ENCODE measurements at regions not wholly inside any gene's neighbourhood (a gene's known extent, or its start where the extent isn't known, plus 50 kb on each side); places are given as distances from the start of the nearest gene placed in this dataset.

GRCh38 chr6:157746897-157747296 lies 76.1 kb upstream of the SNX9 start:
- H2BK120ac ChIP-seq (replicated peaks; ENCODE audit: low read depth, low read length) = no peak overlapping the region
- ChIA-PET CTCF (ENCODE audit: partially characterized antibody) (no interaction called here), POLR2A (ENCODE audit: partially characterized antibody) (no interaction called here)
- DNase-seq (ENCODE audit: low read depth in 1 of 2, low spot score in 2 of 2) (no peak), FAIRE-seq (no peak)
- no peaks in the 10 kb centered on the region for H4K20me1 ChIP-seq (replicated peaks in 1 of 2; ENCODE audit: control insufficient read depth in 1 of 2, insufficient read depth in 2 of 2, low read length in 2 of 2)
- peaks cover 0 to 6% (median 4%) of the 10 kb centered on the region in 4 experiments; a peak in 4 of 7 replicates for H3K4me1 ChIP-seq (replicated peaks in 1 of 4; ENCODE audit: control insufficient read depth in 3 of 4, insufficient read depth in 4 of 4, low read length in 3 of 4)
- no peak overlapping the region for H3K18ac ChIP-seq (ENCODE audit: extremely low read depth, low read length)
- WGBS, 2 experiments (ENCODE audit: extremely low coverage in 1 of 2, insufficient coverage in 1 of 2, insufficient read length in 1 of 2, insufficient replicate concordance in 2 of 2, low coverage in 1 of 2, low lambda C conversion rate in 2 of 2, missing lambda C conversion rate in 1 of 2) = 92% methylated on average over 8 of the region's 8 CpGs; no CpG with 5 or more reads in 1 of the 2 experiments
- no peak overlapping the region for H3K27ac ChIP-seq (ENCODE audit: low read depth, low read length)
- H4K5ac ChIP-seq (ENCODE audit: insufficient read length, low read depth, low read length) = no peak overlapping the region
- no peak overlapping the region for H2BK15ac ChIP-seq (ENCODE audit: low read length)
- no peak overlapping the region for H2BK5ac ChIP-seq (ENCODE audit: low read depth, low read length)
- H3K4me3 ChIP-seq (ENCODE audit: extremely low read depth in 1 of 4, insufficient read depth in 2 of 4, low read depth in 3 of 4, low read length in 4 of 4) = no peak overlapping the region
- H4K91ac ChIP-seq (replicated peaks; ENCODE audit: insufficient read length, low read length) = no peak overlapping the region
- H3K79me1 ChIP-seq (ENCODE audit: low read depth, low read length) = no peaks in the 10 kb centered on the region
- no peaks in the 10 kb centered on the region for H3K36me3 ChIP-seq (ENCODE audit: control insufficient read depth in 2 of 4, insufficient read depth in 4 of 4, low read length in 3 of 4)
- no peak overlapping the region for H3K23ac ChIP-seq (ENCODE audit: insufficient read length)
- H2AFZ ChIP-seq (ENCODE audit: low read length) = no peak overlapping the region
- H3K14ac ChIP-seq (ENCODE audit: insufficient read length) = no peak overlapping the region
- H2BK20ac ChIP-seq (ENCODE audit: low read length) = no peak overlapping the region
- H3K56ac ChIP-seq (replicated peaks; ENCODE audit: insufficient read length, low read depth, low read length) = no peak overlapping the region
- H4K8ac ChIP-seq (ENCODE audit: extremely low read depth, insufficient read depth, low read length) = no peak overlapping the region
- H3K4me2 ChIP-seq (ENCODE audit: insufficient read depth in 1 of 2, low read depth in 2 of 2, low read length in 2 of 2) = no peak overlapping the region
- no peaks in the 10 kb centered on the region for H3K23me2 ChIP-seq (ENCODE audit: low read depth, low read length)
- no peaks in the 10 kb centered on the region for H3K27me3 ChIP-seq (replicated peaks in 1 of 4; ENCODE audit: control insufficient read depth in 3 of 4, extremely low read depth in 1 of 4, insufficient read depth in 3 of 4, low read length in 3 of 4)
- H3K9ac ChIP-seq (replicated peaks in 1 of 4; ENCODE audit: extremely low read depth in 1 of 4, low read depth in 3 of 4, low read length in 3 of 4) = no peak overlapping the region
- no peak overlapping the region for H3K4ac ChIP-seq (replicated peaks; ENCODE audit: insufficient read length, low read depth, low read length)
- peaks cover 5 to 11% of the 10 kb centered on the region in 2 experiments; a peak in 3 of 4 replicates for H3K9me3 ChIP-seq (ENCODE audit: insufficient read depth in 2 of 2, low read depth in 1 of 2, low read length in 1 of 2)
- H2AK5ac ChIP-seq (ENCODE audit: low read depth, low read length) = no peak overlapping the region
- H3K79me2 ChIP-seq (ENCODE audit: control insufficient read depth in 1 of 2, insufficient read depth in 2 of 2, low read length in 2 of 2) = no peaks in the 10 kb centered on the region
- no peak overlapping the region for H2BK12ac ChIP-seq (ENCODE audit: low read depth, low read length)
- TF ChIP-seq FOSL1 (IDR thresholded peaks at IDR 0.05; ENCODE audit: insufficient read depth, low read depth, low read length) = no peak
- no peak for TF ChIP-seq BCL11A (IDR thresholded peaks at IDR 0.05; ENCODE audit: low read depth in 2 of 2, low read length in 2 of 2)
- TF ChIP-seq E2F6 (IDR thresholded peaks at IDR 0.05) = no peak
- no peak for TF ChIP-seq NANOG (IDR thresholded peaks at IDR 0.05; ENCODE audit: insufficient read depth, low read depth, low read length, poor library complexity, severe bottlenecking)
- TF ChIP-seq RXRA (IDR thresholded peaks at IDR 0.05; ENCODE audit: insufficient read depth, low read depth, low read length) = no peak
- no peak for TF ChIP-seq ASH2L (IDR thresholded peaks at IDR 0.05; ENCODE audit: low read length)
- TF ChIP-seq TAF7 (optimal IDR thresholded peaks at IDR 0.05; ENCODE audit: borderline replicate concordance, low read depth, low read length) = no peak
- no peak for TF ChIP-seq KDM5A (IDR thresholded peaks at IDR 0.05; ENCODE audit: low read length)
- TF ChIP-seq YY1 (IDR thresholded peaks at IDR 0.05; ENCODE audit: low read depth, low read length) = no peak
- no peak for TF ChIP-seq POU5F1 (IDR thresholded peaks at IDR 0.05; ENCODE audit: low read depth, low read length)
- TF ChIP-seq SIX5 (IDR thresholded peaks at IDR 0.05; ENCODE audit: low read depth, low read length) = no peak
- no peak for TF ChIP-seq POLR2AphosphoS5 (IDR thresholded peaks at IDR 0.05; ENCODE audit: low read depth, low read length)
- no peak for TF ChIP-seq ATF3 (IDR thresholded peaks at IDR 0.05; ENCODE audit: insufficient read depth, low read depth, low read length)
- TF ChIP-seq RNF2 (IDR thresholded peaks at IDR 0.05; ENCODE audit: borderline replicate concordance, low read depth, low read length, missing control alignments, poor library complexity, severe bottlenecking) = no peak
